ENCODE measurements at regions not wholly inside any gene's neighbourhood (a gene's known extent, or its start where the extent isn't known, plus 50 kb on each side); places are given as distances from the start of the nearest gene placed in this dataset.

- TF ChIP-seq CTCF (IDR thresholded peaks at IDR 0.05 in 4 of 5, conservative IDR thresholded peaks at IDR 0.05 in 1 of 5) (no peak), POLR2A (IDR thresholded peaks at IDR 0.05) (no peak)
Observed at GRCh38 chr7:79810916-79811315, 323.7 kb upstream of the GNAI1 start.

Measured in gastrocnemius medialis (tissue), 4 donors.